Sigmoid colon (tissue), 6 donors: ENCODE measurements at regions not wholly inside any gene's neighbourhood (a gene's known extent, or its start where the extent isn't known, plus 50 kb on each side); places are given as distances from the start of the nearest gene placed in this dataset.

Source experiments
- DNase-seq: peaks from one replicate; pipeline ENCODE4 v3.0.0-alpha.2; 2019
- H3K27ac ChIP-seq, 4 donors: fragments of 200-600 bp; sonication (generic); one replicate each; pipeline ENCODE4 v1.5.1; 2016 to 2019; ENCODE audit warnings: mild to moderate bottlenecking in 1 of 4
- H3K27me3 ChIP-seq, 3 donors: fragments of 200-600 bp; sonication (generic); one replicate each; pipeline ENCODE4 v1.5.1; 2019; ENCODE audit warnings: mild to moderate bottlenecking in 1 of 3
- H3K36me3 ChIP-seq, 4 donors: fragments of 200-600 bp; sonication (generic); one replicate each; pipeline ENCODE4 v1.5.1; 2016 to 2019
- H3K4me1 ChIP-seq, 4 donors: fragments of 200-600 bp; sonication (generic); one replicate each; pipeline ENCODE4 v1.5.1; 2017 to 2019
- H3K4me3 ChIP-seq, 4 donors: fragments of 200-600 bp; sonication (generic); one replicate each; pipeline ENCODE4 v1.5.1; 2017 to 2019; ENCODE audit warnings: mild to moderate bottlenecking in 2 of 4, moderate library complexity in 1 of 4
- H3K9me3 ChIP-seq, 4 donors: fragments of 200-600 bp in 3 of 4; sonication (generic) in 3 of 4; one replicate each; pipeline versions ENCODE4 v1.5.1 to v1.6.1; 2013 to 2019
- CTCF ChIP-seq, 4 experiments: fragments of 450-650 bp in 3 of 4; fragments of 200-600 bp in 1 of 4; IDR thresholded peaks; one replicate each; pipeline ENCODE4 v1.5.1; 2016 to 2019; ENCODE audit warnings: antibody characterized with exemption in 4 of 4, mild to moderate bottlenecking in 3 of 4, moderate library complexity in 2 of 4
- EP300 ChIP-seq, 4 donors: sonication (generic); formaldehyde crosslinking; IDR thresholded peaks; one replicate each; pipeline ENCODE4 v1.6.1; 2017; ENCODE audit warnings: antibody characterized with exemption in 4 of 4
- POLR2A ChIP-seq, 2 donors: fragments of 450-650 bp; IDR thresholded peaks; one replicate each; pipeline ENCODE4 v1.6.1; 2016; ENCODE audit warnings: antibody characterized with exemption in 2 of 2, mild to moderate bottlenecking in 2 of 2, moderate library complexity in 2 of 2
- POLR2AphosphoS5 ChIP-seq, 4 donors: sonication (generic); formaldehyde crosslinking; IDR thresholded peaks; one replicate each; pipeline ENCODE4 v1.6.1; 2017; ENCODE audit warnings: antibody characterized with exemption in 4 of 4
- WGBS, 2 donors: extraction: QIAGEN DNeasy Blood & Tissue Kit; methylation state at CpG; one replicate each; pipeline ENCODE4 v1.1.7; 2013; 5-methylcytosine and 5-hydroxymethylcytosine counted together
- intact Hi-C: fragments of 100-400 bp; cut with DNase I; formaldehyde crosslinking; loops from one replicate; pipeline ENCODE4 v1.15.1; 2023
- donor health status: healthy with polysubstance abuse.
- donor health status: healthy.

- no peak for DNase-seq
- no peak for TF ChIP-seq POLR2AphosphoS5 (IDR thresholded peaks at IDR 0.05)
- TF ChIP-seq CTCF (IDR thresholded peaks at IDR 0.05), result no peak
- no peak for TF ChIP-seq EP300 (IDR thresholded peaks at IDR 0.05)
- no peak for TF ChIP-seq POLR2A (IDR thresholded peaks at IDR 0.05)
- intact Hi-C loops, result no loop called here
- Histone ChIP-seq H3K27me3 (no peaks in the 10 kb centered on the region), H3K4me1 (no peaks in the 10 kb centered on the region), H3K4me3 (no peak overlapping the region), H3K9me3 (peaks cover 0 to 3% (median 0%) of the 10 kb centered on the region in 4 donors), H3K27ac (no peak overlapping the region), H3K36me3 (no peaks in the 10 kb centered on the region)
- 75 to 85% methylated on average over 3 of the region's 3 CpGs for WGBS, 2 donors
Measured at GRCh38 chr18:10367836-10368235, 86.6 kb upstream of the APCDD1 start.

DNA sequence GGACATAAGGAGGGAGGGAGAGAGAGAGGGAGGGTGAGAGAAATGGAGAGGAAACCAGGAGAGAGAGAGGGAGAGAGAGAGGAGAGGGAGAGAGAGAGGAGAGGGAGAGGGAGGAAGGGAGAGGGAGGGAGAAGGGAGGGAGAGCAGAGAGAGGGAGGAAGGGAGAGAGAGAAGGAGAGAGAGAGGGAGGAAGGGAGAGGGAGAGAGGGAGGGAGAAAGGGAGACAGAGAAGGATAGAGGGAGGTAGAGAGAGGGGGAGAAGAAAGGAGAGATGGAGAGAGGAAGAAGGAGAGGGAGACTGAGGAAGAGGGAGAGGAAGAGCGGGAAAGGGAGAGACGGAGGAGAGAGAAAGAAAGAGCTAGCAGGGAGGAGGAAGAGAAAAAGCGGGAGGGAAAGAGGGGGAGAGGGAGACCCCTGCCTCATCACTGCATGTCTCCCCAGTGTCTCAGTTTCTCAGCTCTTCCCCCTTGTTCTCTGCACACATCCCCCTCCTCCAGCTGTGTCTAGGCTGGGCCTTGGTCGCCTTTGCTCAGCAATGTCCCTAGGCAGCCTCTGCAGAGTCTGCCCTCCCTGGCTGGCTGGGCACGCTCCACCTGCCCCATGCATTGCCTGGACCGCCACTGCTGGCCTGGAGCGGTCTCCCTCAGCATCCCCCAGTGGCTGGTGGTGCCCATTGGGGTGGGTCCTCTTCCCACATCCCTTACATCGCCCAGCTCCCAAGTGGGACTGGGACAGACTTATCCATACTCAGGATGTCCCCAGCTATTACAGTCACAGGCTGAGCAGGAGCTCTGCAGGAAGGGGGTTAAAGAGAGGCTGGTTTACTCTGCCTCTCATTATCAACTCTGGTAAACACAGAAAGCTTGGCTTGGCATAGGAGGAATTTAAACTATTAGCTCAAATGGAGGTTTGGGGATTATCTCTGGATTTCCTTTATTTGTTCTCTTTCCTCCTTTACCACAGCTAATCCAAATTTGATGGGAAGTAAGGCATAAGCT lies 85.7 kb upstream of the APCDD1 start:
- 78 to 80% methylated on average over 8 of the region's 8 CpGs for WGBS, 2 donors
- Histone ChIP-seq H3K27ac (no peak overlapping the region), H3K4me1 (no peaks in the 10 kb centered on the region), H3K4me3 (no peak overlapping the region), H3K36me3 (no peaks in the 10 kb centered on the region), H3K27me3 (no peaks in the 10 kb centered on the region), H3K9me3 (peaks cover 0 to 1% (median 0%) of the 10 kb centered on the region in 4 donors)
- no peak for DNase-seq
- no peak for TF ChIP-seq EP300 (IDR thresholded peaks at IDR 0.05)
- TF ChIP-seq CTCF (IDR thresholded peaks at IDR 0.05), result no peak
- no peak for TF ChIP-seq POLR2AphosphoS5 (IDR thresholded peaks at IDR 0.05)
- no peak for TF ChIP-seq POLR2A (IDR thresholded peaks at IDR 0.05)
- intact Hi-C loops, result no loop called here

GRCh38 chr18:10370716-10371115 lies 83.7 kb upstream of the APCDD1 start:
- 78% methylated on average over 7 of the region's 7 CpGs for WGBS, 2 donors

GRCh38 chr18:10371165-10371564 lies 83.3 kb upstream of the APCDD1 start:
- H3K4me3 ChIP-seq, result no peak overlapping the region

More at GRCh38 chr18:10370716-10371115, 83.7 kb upstream of the APCDD1 start:
- Histone ChIP-seq H3K27ac (no peak overlapping the region), H3K9me3 (no peaks in the 10 kb centered on the region), H3K4me3 (no peak overlapping the region), H3K36me3 (no peaks in the 10 kb centered on the region), H3K4me1 (peaks cover 0 to 15% (median 5%) of the 10 kb centered on the region in 4 donors), H3K27me3 (no peaks in the 10 kb centered on the region)
- intact Hi-C loops, result no loop called here
- DNase-seq, result no peak
- TF ChIP-seq POLR2A (IDR thresholded peaks at IDR 0.05) (no peak), POLR2AphosphoS5 (IDR thresholded peaks at IDR 0.05) (no peak), EP300 (IDR thresholded peaks at IDR 0.05) (no peak), CTCF (IDR thresholded peaks at IDR 0.05) (no peak)

More at GRCh38 chr18:10371165-10371564, 83.3 kb upstream of the APCDD1 start:
- no peak for TF ChIP-seq EP300 (IDR thresholded peaks at IDR 0.05)
- TF ChIP-seq POLR2AphosphoS5 (IDR thresholded peaks at IDR 0.05), result no peak
- TF ChIP-seq CTCF (IDR thresholded peaks at IDR 0.05), result no peak
- TF ChIP-seq POLR2A (IDR thresholded peaks at IDR 0.05), result no peak
- Histone ChIP-seq H3K9me3 (no peaks in the 10 kb centered on the region), H3K27me3 (no peaks in the 10 kb centered on the region), H3K36me3 (no peaks in the 10 kb centered on the region), H3K27ac (no peak overlapping the region), H3K4me1 (peaks cover 0 to 15% (median 5%) of the 10 kb centered on the region in 4 donors)
- intact Hi-C loops, result no loop called here
- no peak for DNase-seq
- 77 to 79% methylated on average over 3 of the region's 3 CpGs for WGBS, 2 donors
